Urothelium cell line (cell line): ENCODE measurements at regions not wholly inside any gene's neighbourhood (a gene's known extent, or its start where the extent isn't known, plus 50 kb on each side); places are given as distances from the start of the nearest gene placed in this dataset.
"Not testable (repeated sequence)": the region's sequence is repeated elsewhere in the genome, so short reads cannot be mapped to it uniquely, and the experiment has no call there.

Experiments used
- DNase-seq: peaks from one replicate; pipeline ENCODE4 v3.0.0; 2011; ENCODE audit warnings: low spot score, mixed read lengths
- FAIRE-seq: peaks from 2 replicates; lab custom pipeline; 2011; peaks lifted over from hg19 to GRCh38; lab: Jason Lieb, UNC

GRCh38 chr10:63836666-63837442 lies 315.7 kb downstream of the REEP3 start:
- DNase-seq, result no peak
- no peak for FAIRE-seq

DNA sequence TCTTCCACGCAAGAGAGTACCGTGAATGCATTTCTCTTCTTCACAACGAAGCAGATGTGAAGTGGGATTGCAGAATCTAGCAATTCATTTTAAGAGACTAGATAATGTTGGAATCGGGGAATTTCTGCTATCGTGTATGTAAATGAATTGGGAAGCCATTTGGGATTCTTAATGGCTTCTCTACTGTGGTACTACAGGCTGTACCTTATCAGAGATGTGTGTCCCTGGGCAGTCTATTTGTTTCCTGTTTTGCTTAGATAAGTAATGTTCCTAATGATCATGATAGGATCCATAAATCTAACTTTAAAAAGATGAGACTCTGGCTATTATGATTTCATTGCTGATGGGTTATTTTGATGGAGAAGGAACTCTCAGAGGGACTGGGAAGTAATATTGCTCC lies 320.6 kb downstream of the REEP3 start:
- DNase-seq (no peak), FAIRE-seq (no peak)

DNA sequence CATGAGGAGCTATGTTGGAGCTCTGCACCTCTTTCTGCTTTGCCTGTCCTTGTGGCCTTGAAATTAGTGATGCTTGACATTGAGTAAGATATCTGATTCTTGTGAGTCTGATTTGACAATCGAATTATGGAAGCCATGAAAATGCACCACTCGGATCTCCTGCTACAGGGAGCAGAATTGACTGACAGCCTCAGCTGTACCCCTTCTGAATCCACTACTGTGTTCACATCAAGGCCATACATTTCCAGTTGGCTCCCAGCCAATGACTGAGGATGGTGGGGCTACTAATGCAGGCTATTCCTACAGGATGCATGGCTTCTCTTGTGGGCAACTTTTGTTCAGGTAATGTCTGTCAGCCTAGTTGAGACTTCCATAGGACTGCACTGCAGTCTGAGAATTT lies 321.9 kb downstream of the REEP3 start:
- no peak for DNase-seq
- no peak for FAIRE-seq

GRCh38 chr10:63848871-63849270 lies 327.7 kb downstream of the REEP3 start:
- DNase-seq, FAIRE-seq: not testable (repeated sequence)

DNA sequence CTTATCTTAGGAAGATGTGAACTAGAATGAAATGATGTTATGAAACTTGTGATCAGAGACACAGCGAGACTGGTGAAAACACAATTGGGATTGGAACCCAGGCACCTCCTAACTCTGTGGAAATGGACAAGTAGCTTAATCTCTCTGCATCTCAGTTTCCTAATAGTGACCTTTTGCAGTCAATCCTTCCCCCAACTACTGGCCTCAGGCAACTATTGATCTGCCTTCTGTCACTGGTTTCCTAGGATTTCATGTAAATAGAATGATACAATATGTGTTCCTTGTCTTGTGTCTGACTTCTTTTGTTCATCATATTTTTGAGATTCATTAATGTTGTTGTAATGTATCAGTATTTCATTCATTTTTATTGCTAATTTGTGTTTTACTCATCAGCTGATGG lies 341.7 kb downstream of the REEP3 start:
- FAIRE-seq (no peak), DNase-seq (no peak)

DNA sequence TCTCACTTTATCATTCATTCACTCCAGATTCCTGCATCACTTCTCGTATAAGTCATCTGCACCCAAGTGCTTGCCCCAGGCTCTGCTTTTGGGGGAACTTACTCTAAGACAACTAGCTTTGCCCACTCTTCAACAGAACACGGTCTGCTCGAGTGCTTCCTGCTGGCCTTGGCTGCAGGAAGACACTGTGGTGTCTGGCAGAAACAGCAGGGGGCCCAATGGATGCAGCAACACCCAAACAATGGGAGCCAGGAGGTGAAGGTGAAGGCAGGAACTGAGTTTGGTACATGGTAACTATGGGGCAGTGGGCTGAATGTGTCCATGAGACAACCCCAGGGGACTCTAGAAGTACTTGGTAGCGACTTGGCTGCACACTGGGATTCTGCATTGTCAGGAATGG lies 344.0 kb downstream of the REEP3 start:
- DNase-seq (no peak), FAIRE-seq (peak; percentile 50)

GRCh38 chr10:63866075-63866746 lies 345.0 kb downstream of the REEP3 start:
- DNase-seq, result peak; percentile 91
- FAIRE-seq, result peak; percentile 89

DNA sequence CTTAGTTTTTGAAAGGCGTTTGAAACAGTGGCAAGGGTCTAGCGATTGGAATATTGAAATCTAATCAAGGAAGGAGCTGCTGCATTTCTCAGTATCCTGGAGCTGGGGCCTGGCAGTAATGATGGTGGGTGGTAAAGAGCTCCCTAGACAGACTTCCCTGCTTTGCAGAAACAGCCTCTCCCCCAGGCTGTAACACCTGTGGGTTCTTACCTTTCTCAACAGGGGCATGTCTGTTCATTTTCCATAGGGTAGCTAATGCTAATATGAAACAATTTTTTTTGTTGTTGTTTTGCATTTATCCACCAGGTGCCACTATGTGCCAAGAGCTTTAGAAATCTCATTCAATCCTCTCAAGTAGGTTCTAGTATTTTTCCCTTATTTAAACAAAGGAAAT lies 345.5 kb downstream of the REEP3 start:
- FAIRE-seq, result no peak
- DNase-seq, result peak; percentile 51

DNA sequence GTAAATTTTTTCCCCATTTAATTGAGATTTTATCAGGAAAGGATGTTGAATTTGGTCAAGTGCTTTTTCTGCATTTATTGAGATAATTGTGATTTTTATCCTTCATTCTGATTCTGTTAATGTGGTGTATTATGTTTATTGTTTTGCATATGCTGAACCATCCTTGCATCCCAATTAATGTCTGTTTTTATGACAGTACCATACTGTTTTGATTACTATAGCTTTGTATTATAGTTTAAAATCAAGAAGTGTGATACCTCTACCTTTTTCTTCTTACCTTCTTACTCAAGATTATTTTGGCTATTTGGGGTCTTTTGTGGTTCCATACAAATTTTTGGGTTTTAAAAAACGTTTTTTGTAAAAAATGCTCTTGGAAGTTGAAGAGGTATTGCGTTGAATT lies 357.2 kb downstream of the REEP3 start:
- DNase-seq, result no peak
- FAIRE-seq, result no peak

DNA sequence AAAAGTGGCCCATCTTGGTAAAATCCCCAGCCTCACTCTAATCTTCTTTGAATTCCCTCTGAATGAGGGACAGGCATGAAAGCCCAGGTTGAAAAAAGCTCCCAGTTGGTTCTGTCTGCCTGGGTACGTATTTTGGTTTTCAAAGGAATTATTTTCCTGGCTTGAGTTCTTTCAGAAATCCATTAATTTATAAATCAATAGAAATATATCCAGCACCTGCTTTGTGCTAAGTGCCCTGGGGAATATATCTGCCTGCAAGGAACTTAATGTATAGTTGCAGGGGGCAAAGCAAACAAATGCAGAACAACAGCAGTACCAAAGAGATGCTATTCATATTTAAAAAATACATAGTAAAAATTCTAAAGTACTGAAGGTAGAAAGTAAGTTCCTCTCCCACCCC lies 362.7 kb downstream of the REEP3 start:
- FAIRE-seq (no peak), DNase-seq (no peak)

- FAIRE-seq (no peak), DNase-seq (no peak)
Measured at GRCh38 chr10:63884426-63884825, 363.2 kb downstream of the REEP3 start.

DNA sequence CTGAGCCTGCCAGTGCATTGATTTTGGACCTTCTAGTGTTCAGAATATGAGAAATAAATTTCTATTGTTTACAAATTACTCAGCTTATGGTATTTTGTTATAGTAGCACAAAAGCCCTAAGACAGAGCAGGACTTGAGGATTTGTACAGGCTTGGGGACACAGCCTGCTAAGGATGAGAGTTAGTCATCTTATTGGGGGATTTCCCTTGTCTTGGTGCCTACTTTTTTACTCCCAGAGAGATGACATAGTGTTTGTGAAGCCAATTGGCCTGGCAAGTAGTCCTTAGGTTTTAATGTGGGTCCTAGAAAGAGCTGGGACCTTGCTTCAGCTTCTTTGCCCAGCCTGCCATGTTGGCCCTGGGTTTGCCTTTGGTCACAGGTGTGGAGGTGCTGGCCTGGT lies 364.0 kb downstream of the REEP3 start:
- FAIRE-seq, result no peak
- no peak for DNase-seq

- DNase-seq (no peak), FAIRE-seq (no peak)
Measured at GRCh38 chr10:63886281-63887022, 365.3 kb downstream of the REEP3 start.

- DNase-seq (no peak), FAIRE-seq (peak; percentile 20)
Measured at GRCh38 chr10:63887023-63887589, 365.9 kb downstream of the REEP3 start.

GRCh38 chr10:63887600-63888370 lies 366.6 kb downstream of the REEP3 start:
- DNase-seq (no peak), FAIRE-seq (peak; percentile 13)

GRCh38 chr10:63889803-63890202 lies 368.6 kb downstream of the REEP3 start:
- FAIRE-seq (no peak), DNase-seq (no peak)

DNA sequence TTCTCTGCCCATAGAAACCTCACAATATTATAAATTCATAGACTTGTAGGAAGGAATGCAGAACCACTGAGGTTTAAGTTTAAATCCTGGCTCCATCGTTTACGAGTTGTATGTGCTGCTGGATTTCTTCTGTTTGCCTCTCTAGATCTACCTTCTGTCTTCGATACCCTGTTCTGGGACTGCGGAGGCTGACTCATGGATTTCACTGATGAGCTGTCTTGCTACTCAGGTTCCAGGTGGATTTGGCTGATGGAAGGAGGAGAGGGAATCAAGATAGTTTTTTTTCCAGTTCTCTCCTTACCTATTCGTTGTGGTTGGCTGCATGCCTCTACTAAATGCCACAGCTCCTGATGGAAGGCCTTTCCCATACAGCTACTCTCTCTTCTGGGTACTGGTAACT lies 375.8 kb downstream of the REEP3 start:
- FAIRE-seq (no peak), DNase-seq (no peak)

DNA sequence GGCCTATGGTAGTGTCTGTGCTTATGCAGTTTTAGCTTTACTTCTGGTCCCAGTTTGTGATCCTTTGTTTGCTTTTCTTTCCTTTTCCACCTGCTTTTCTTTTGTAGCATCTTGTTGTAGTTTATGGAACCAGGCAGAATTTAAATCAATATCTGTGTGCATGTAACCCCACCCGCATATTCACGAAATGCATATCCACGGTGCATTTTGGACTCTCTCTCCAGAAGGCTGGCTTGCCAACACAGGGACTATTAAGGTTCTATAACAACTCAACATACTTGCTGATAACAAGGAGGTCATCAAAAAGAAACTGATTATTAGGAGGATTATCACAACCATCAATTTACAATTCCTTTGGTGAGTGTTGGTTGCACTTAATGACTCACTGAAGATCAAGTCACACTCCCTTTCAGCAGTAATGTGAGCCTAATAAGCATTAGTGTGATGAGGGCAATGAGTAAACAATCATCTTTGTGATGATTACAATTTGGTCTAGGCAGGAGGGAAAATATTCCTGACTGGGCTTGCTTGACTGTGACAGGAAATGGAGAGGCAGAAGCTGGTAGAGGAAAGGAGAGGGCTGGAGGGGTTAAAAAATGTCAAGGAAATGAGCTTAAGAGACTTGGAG lies 378.6 kb downstream of the REEP3 start:
- no peak for DNase-seq
- no peak for FAIRE-seq

DNA sequence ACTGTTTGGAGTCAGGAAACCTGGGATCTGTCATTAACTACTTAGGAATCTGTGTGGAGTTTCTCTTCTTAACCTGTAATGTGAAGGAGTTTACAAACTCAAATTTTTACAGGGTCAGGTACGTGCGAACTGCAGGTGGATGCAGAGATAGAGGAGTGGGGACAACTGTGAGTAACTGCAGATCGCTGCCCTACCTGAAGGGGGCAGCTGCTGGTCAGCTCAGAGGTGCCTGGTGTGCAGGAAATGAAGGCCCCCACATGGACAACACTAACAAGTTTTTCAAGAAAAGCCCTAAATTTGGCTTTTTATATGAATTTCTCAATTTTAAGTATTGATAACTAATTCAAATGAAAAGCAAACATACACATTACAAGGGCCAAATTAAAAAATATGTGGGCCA lies 380.0 kb downstream of the REEP3 start:
- peak; percentile 24 for DNase-seq
- FAIRE-seq, result no peak

GRCh38 chr10:63901881-63902280 lies 380.7 kb downstream of the REEP3 start:
- FAIRE-seq (no peak), DNase-seq (peak; percentile 13)
